ENCODE measurements at regions not wholly inside any gene's neighbourhood (a gene's known extent, or its start where the extent isn't known, plus 50 kb on each side); places are given as distances from the start of the nearest gene placed in this dataset.

DNA sequence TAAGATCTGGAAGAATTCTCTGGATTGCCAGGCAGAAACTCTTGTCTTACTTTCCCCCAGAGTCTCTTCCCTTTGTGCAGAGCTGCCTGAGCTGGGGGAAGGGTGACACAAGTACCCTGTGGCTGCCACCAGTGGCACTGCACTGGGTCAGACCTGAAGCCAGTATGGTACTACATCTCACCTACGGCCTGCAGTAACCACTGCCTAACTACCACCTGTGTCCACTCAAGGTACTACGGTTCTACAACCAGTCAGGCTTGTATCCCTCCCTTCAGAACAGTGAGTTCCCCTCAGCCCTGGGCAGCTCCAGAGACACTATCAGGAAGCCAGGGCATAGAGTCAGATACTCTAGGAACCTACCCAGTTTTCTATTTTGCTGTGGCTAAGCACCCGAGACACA lies 212.0 kb upstream of the POU5F2 start:
- no peak overlapping the region for H3K4ac ChIP-seq (ENCODE audit: low read depth, low read length)
- H2AK5ac ChIP-seq (ENCODE audit: insufficient read length, low read length): no peak overlapping the region
- H3K4me2 ChIP-seq (ENCODE audit: insufficient read depth, insufficient read length, low read length): no peak overlapping the region
- H3K4me3 Mint-ChIP-seq: no peak overlapping the region
- H3K4me1 ChIP-seq (ENCODE audit: insufficient read depth, low read length): no peaks in the 10 kb centered on the region
- H3K9me3 ChIP-seq (ENCODE audit: control insufficient read depth, low read depth, low read length): no peaks in the 10 kb centered on the region
- H3K79me2 ChIP-seq (ENCODE audit: insufficient read depth, low read length): no peaks in the 10 kb centered on the region
- H3K9ac ChIP-seq (ENCODE audit: extremely low read depth, insufficient read length, low read length): no peak overlapping the region
- no peaks in the 10 kb centered on the region for H3K79me1 ChIP-seq (ENCODE audit: insufficient read depth, low read depth, low read length, poor library complexity, severe bottlenecking)
- no peak overlapping the region for H4K91ac ChIP-seq (ENCODE audit: insufficient read length, low read depth, low read length)
- H4K5ac ChIP-seq (ENCODE audit: insufficient read length, low read depth, low read length): no peak overlapping the region
- H3K27ac Mint-ChIP-seq: no peak overlapping the region
- H3K27me3 ChIP-seq (ENCODE audit: insufficient read depth, low read length): no peaks in the 10 kb centered on the region
- no peaks in the 10 kb centered on the region for H3K36me3 Mint-ChIP-seq (ENCODE audit: insufficient read depth in 1 of 3, low read depth in 3 of 3)
- H2BK15ac ChIP-seq (ENCODE audit: low read depth, low read length): no peak overlapping the region
- H3K23ac ChIP-seq (ENCODE audit: insufficient read length, low read depth, low read length): no peak overlapping the region
- H3K9me3 Mint-ChIP-seq: no peaks in the 10 kb centered on the region
- H3K27me3 Mint-ChIP-seq (ENCODE audit: low read depth): no peaks in the 10 kb centered on the region
- no peak overlapping the region for H3K18ac ChIP-seq (ENCODE audit: insufficient read length, low read depth, low read length)
- no peak overlapping the region for H2BK120ac ChIP-seq (ENCODE audit: low read depth, low read length, poor library complexity, severe bottlenecking)
- H3K4me1 Mint-ChIP-seq: peaks cover 10 to 11% of the 10 kb centered on the region in 2 experiments
- no peaks in the 10 kb centered on the region for H4K20me1 ChIP-seq (ENCODE audit: control insufficient read depth, insufficient read depth, insufficient read length)
- H2BK5ac ChIP-seq (ENCODE audit: insufficient read length, low read length): no peak overlapping the region
- no peak for DNase-seq
- no peak overlapping the region for H2AFZ ChIP-seq (ENCODE audit: low read length)
- no peak overlapping the region for H3K56ac ChIP-seq (ENCODE audit: insufficient read length, low read depth, low read length)
- H2BK20ac ChIP-seq (ENCODE audit: low read depth, low read length, poor library complexity, severe bottlenecking): no peak overlapping the region
- no peak overlapping the region for H3K27ac ChIP-seq (ENCODE audit: insufficient read length, low read depth, low read length)
- TF ChIP-seq, protein P1, sequence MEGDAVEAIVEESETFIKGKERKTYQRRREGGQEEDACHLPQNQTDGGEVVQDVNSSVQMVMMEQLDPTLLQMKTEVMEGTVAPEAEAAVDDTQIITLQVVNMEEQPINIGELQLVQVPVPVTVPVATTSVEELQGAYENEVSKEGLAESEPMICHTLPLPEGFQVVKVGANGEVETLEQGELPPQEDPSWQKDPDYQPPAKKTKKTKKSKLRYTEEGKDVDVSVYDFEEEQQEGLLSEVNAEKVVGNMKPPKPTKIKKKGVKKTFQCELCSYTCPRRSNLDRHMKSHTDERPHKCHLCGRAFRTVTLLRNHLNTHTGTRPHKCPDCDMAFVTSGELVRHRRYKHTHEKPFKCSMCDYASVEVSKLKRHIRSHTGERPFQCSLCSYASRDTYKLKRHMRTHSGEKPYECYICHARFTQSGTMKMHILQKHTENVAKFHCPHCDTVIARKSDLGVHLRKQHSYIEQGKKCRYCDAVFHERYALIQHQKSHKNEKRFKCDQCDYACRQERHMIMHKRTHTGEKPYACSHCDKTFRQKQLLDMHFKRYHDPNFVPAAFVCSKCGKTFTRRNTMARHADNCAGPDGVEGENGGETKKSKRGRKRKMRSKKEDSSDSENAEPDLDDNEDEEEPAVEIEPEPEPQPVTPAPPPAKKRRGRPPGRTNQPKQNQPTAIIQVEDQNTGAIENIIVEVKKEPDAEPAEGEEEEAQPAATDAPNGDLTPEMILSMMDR (conservative IDR thresholded peaks at IDR 0.05): no peak
- no peaks in the 10 kb centered on the region for H3K23me2 ChIP-seq (ENCODE audit: insufficient read length, low read depth, low read length, poor library complexity, severe bottlenecking)
- no peak overlapping the region for H3T11ph ChIP-seq (ENCODE audit: low read length)
- no peak overlapping the region for H4K8ac ChIP-seq (replicated peaks; ENCODE audit: insufficient read length, low read depth, low read length)
- H2BK12ac ChIP-seq (ENCODE audit: insufficient read length, low read depth, low read length): no peak overlapping the region
- WGBS (ENCODE audit: extremely low coverage, insufficient read length, low lambda C conversion rate): no CpG with 5 or more reads among the region's 3 CpGs
- no peak overlapping the region for H3K14ac ChIP-seq (ENCODE audit: insufficient read depth, low read length)

Measured in H9 (cell line).